A204.1 (cell line): ENCODE measurements at regions not wholly inside any gene's neighbourhood (a gene's known extent, or its start where the extent isn't known, plus 50 kb on each side); places are given as distances from the start of the nearest gene placed in this dataset.
"Not testable (repeated sequence)": the region's sequence is repeated elsewhere in the genome, so short reads cannot be mapped to it uniquely, and the experiment has no call there.

Source experiments
- FAIRE-seq: peaks from 2 replicates; lab custom pipeline; 2012; peaks lifted over from hg19 to GRCh38; lab: Jason Lieb, UNC

DNA sequence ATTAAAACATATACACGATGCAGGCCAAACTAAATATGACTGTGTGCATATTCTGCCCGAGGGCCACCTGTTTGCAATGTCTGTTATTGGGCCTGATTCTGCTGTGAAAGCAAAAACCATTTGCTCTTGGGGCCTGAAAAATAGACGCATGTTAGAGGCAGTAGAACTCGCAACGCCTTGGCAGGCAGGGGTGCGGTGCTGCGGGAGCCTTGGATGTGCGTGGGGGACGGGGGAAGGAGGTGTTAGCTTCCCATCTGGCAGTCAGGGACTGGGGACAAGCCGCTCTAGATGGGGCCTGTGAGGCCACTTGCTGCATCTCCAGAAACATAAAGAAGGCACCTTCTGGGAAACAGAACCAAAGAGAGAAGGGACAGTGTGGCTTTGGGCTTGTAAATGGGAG is 216.3 kb downstream of the PHETA1 start:
- no peak for FAIRE-seq

DNA sequence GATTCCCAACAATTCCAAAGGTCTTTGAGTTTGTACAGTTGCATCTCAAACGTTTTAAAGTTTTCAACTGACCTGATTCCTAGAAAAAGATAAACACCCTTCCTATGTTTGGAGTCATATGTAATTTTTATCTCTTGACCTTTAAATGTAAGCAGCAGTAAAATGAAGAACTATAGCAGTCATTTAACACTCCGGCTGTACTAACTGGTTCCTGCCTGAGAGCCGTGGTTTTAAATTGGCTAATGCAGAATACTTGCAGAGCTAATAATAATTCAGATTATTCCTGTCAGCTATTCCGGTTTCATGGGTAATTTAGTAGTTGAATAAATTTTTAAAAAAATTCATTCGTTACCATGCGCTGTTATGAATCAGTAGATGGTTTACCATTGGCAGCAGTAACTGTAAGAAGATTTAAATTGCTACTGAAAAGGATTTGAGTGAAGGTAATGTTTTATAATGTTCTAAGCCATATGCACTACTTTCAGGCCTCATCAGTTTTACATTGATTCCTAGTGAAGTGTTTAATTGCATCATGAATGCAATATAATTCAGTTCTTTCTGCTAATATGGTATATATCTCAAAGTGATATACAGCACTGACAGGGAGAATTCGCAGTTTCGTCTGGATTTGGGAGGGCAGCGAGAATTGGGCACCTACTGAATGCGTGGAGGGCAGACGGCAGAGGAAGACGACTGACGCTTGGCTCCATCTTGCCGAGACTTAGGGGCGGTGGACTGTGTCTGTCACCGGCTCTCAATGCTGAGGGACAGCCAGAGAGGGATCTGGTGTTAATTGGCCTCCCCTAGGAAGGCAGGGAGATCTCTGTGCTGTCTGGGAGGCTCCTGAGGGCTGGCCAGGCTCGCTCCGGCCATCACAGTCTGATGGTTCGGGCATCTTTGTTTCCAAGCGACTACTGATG is 217.7 kb downstream of the PHETA1 start:
- no peak for FAIRE-seq

DNA sequence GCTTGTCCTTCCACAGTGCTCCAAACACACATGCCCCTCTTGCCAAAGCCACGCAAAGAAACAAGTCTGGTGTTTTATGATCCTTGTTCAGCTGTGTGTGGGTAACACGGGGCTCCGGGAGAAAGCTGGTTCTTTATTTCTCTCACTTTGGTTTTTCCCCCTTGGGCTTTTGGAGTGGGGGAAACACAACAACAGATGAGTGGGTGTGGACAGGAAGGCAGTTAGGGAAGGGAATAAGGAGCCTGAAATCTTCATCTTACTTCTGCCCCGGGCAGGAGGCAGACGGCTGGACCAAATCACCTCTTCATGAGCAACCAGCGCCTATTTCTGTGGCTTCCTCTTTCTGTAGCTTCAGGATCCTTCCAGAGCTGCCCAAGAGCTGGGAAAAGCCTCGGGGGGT is 218.5 kb downstream of the PHETA1 start:
- no peak for FAIRE-seq

DNA sequence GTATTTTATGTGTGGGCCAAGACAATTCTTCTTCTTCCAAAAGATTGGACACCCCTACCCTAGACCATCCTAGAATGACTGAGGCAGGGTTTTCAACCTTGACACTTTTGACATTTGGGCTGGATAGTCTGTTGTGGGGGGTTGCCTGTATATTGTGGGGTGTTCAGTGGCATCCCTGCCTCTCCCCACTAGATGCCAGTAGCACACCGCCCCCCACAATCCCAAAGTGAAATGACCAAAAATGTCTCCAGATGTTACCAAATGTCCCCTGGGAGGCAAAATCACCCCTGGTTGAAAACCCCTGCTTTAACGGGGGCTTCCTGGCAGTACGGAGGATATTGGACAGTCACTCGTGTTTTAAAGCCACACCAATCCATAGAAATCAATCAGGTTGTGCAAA is 219.6 kb downstream of the PHETA1 start:
- no peak for FAIRE-seq

DNA sequence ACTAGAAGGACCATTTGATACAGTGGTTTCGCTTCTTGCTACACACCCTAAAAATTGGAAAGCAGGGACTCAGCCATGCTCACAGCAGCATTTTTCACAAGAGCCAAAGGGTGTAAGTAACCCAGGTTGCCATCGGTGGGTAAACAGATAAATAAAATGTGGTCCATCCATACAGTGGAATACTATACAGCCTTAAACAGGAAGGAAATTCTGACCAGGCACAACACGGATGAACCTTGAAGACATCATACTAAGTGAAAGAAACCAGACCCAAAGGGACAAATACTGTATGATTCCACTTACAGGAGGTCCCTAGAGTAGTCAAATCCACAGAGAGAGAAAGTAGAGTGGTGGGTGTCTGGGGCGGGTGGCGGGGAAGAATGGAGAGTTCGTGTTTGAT is 220.9 kb downstream of the PHETA1 start:
- no peak for FAIRE-seq

DNA sequence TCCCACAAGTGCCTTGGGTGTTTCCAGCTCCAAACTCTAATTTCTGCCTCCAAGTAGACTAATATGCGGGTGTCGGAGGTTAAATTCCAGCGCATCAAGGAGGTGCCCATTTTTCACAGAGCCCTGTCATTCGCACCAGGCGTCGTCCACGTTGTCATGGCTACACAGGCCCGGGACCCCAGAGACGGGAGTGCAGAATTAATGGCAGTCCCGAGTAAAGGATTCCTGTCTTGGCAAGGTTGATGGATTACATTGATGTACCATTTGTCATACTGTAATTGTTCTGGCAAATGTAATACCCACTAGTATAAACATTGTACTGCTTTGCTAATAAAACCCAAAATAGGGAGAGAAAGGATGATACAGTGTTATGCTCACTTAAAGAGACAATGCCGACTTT is 222.9 kb upstream of the MYL2 start:
- FAIRE-seq, result no peak

DNA sequence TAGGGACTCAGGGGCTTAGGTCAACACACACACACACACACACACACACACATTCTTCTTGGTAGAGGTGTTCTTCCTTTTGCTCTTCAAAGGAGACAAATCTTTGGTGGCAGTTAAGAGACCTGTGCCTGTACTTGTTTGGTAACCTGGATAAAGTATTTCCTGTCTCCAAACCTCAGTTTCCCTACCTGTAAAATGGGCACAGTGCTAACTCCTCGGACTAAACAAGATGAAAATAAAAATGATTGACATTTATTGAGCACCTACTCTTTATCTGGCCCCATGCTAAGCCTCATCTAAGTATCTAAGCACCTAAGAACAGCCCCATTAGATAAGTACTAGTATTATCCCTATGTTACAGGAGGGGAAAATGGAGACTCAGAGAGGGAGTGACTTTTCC is 220.8 kb upstream of the MYL2 start:
- FAIRE-seq, result no peak

DNA sequence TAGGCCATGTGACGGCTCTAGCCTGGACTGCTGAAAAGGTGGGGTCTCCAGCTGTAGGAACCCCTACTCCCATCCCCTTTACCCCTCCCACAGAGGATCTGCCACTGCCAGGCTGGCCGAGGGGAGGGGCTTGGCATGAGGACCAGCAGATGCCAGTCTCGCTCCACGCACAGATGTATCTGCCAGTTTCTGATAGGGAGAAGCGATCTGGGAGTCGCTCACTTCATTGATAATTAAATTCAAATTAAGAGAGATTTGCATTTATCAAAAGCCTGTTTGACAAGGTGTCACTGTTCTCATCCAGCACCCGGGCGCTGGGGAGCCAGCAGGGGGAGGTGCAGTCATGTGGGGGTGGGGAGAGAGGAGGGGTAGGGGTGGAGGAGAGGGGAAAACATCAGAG is 217.6 kb upstream of the MYL2 start:
- FAIRE-seq, result no peak

DNA sequence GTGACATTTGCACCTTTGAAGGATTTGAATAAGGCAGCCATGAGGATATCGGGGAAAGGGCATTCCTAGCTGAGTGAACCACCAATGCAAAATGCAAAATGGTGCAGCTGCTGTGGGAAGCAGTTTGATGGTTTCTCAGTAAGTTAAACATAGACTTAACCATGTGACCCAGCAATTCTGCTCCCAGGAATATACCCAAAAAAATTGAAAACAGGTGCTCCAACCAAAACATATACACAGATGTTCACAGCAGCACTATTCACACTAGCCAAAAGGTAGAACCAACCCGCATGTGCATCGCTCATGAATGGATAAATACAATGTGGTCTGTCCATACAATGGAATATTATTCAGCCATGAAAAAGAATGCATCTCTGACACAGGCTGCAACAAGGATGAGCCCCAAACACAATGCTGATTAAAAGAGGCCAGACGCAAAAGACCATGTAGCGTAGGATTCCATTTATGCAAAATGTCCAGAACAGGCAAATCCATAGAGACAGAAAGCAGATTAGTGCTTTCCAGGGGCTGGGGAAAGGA is 215.0 kb upstream of the MYL2 start:
- FAIRE-seq, result no peak

DNA sequence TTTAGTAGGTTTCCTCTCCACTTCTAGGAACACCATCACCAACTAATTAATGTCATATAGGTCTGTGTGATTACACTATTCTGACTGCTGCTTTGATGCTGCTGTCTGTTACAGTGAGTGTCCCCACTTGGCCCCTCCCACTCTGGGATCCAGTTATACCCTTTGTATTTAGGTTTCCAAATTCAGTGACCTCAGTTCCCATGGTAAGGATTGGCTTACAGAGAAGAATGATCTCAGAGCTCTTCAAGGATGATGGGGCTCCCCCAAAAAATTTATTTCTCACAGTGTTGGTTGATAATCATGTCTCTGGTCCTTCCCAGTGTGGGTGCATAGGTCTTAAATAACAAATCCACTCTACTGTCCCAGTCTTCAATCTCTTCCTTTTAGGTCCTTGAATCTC is 210.0 kb upstream of the MYL2 start:
- FAIRE-seq, result no peak

DNA sequence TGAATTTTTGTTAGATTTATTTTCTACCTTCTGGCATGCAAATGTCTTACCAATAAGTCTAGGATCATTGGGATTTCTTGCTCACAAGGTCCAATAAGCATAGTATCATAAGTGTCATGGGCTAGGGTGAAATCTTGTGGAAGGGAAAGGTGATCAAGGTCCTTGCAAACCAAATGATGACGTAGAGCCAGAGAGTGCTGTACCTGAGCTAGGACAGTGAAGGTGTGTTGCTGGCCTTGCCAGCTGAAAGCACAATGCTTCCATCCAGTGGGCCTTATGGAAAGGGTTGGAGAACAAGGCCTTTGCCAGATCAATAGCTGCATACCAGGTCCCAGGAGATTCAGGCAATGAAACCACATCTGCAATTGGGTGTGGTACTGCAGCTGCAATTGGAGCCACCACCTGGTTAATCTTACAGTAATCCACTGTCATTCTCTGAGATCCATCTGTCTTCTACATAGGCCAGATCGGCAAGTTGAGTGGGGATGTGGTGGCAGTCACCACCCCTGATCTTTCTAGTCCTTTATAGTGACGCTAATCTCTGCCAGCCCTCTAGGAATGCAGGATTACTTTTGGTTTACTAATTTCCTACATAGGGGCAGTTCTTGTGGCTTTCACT is 208.9 kb upstream of the MYL2 start:
- FAIRE-seq, result no peak

DNA sequence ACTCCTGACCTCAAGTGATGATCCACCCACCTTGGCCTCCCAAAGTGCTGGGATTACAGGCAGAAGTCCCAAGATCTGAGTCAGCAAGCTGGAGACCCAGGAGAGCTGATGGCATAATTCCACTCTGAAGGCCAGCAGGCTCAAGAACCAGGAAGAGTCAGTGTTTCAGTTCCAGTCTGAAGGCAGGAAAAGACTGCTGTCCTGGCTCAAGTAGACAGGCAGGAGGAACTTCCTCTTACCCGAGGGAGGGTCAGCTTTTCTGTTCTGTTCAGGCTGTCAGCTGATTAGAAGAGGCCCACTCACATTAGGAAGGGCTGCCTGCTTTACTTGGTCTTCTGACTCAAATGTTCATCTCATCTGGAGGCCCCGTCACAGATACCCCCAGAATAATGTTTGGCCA is 206.0 kb upstream of the MYL2 start:
- no peak for FAIRE-seq

DNA sequence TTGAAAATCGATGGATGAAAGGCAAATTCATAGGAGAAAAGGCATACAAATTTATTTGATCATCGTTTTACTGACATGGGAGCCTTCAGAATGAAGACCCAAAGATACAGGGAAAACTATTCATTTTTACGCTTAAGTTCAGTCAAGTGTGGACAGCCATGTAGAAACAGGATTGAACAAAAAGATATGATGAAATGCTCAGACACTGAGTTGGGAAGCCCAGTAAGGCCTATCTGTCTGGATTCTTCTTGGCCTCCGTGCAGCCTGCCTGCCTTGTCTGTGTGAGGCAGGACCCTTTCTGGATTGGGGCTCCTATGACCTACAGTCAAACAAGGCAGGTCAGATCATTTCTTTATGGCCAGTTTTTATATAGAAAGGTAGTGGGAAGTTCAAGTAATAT is 203.8 kb upstream of the MYL2 start:
- FAIRE-seq, result no peak

DNA sequence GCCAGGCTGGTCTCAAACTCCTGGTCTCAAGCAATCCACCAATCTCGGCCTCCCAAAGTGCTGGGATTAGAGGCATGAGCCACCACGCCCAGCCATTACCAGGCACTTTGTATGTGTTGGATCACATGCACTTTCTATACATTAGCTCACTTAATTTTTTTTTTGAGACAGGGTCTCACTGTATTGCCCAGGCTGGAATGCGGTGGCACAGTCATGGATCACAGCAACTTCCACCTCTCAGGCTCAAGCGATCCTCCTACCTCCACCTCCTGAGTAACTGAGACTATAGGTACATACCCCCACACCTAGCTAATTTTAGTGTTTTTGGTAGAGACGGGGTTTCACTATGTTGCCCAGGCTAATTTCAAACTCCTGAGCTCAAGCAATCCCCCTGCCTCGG is 203.0 kb upstream of the MYL2 start:
- no peak for FAIRE-seq

DNA sequence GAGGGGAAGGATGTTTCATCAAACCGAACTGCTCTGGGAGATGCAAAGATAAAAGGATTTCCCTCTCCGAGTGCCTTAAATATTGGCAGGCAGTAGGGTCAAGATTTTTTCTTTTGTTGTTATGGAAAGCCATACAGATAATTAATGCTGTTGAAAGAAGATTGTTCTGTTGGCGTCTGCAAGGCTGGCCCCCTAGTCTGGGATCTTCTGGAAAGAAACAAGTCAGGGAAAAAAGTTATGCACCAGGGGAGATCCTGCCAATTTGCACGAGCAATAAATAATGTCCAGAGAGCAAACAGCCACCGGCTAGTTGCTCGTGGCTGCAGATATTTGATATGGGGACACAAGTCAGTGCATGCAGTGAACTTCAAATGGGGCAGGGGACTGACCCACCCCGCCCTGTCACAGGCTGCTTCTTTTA is 202.1 kb upstream of the MYL2 start:
- FAIRE-seq, result no peak

DNA sequence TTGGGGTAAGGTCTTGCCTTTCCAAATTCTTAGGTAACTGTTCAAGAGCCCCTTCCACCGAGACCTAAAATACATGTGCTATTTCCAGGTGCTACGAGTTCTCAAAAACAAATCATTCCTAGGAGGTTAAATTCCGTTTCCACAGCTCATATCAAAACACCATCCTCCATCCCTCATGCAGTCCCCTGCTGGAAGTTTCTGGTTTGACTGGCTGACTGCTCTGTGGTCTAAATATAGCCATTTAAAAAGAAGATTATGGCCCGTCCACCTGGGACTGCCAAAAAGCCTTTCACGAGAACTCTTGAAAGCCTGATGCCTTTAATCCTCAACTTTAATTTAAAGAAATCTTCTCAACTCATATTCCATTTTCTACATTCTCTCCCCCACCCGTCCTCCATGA is 201.5 kb upstream of the MYL2 start:
- FAIRE-seq, result no peak

DNA sequence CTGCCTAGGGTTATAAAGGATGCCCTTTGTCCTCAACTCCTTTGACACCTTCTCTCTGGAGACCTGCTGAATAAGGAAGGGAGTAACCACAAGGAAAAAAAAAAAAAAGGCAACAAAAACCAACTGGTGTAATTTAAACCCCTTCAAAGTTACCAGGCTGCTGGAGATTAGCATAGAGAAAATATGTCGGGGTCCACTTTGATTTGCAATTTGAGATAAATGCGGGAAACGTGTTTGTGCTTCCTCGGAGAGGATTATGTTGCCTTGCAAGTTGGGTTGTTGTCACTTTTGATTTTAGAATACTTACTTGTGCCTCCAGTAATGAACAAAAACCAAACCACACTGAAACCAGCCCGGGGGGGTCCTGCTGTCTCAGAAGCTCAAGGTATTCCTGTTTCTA is 200.2 kb upstream of the MYL2 start:
- no peak for FAIRE-seq

DNA sequence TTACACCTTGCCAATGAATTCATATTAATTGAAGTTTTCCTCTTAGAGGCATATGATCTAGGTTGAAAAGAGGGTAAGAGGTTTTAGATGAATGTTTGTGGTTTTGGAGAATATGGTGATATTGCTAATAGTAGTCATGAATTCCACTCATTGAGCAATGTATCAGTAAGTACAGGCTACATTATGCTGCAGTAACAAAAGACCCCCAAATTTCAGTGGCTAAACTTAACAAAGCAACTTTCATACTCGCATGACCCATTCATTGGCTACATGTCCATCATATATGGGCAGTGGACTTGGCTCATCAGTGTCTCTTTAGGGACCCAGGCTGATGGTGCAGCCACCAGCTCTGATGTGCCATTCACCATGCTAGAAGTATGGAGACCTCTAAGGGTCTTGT is 196.6 kb upstream of the MYL2 start:
- FAIRE-seq, result no peak

DNA sequence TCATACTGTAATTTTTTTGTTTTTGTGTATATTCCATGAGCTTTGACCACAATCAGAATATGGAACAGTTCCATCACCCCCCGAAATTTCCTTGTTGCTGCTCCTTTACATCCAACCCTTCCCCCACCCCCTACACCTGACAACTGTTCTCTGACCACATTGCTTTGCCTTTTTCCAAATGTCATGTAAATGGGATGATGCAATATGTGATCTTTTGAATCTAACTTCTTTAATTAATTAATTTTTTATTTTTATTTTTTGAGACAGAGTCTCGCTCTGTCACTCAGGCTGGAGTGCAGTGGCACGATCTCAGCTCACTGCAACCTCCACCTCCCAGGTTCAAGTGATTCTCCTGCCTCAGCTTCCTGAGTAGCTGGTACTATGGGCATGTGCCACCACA is 192.9 kb upstream of the MYL2 start:
- FAIRE-seq, result not testable (repeated sequence)

DNA sequence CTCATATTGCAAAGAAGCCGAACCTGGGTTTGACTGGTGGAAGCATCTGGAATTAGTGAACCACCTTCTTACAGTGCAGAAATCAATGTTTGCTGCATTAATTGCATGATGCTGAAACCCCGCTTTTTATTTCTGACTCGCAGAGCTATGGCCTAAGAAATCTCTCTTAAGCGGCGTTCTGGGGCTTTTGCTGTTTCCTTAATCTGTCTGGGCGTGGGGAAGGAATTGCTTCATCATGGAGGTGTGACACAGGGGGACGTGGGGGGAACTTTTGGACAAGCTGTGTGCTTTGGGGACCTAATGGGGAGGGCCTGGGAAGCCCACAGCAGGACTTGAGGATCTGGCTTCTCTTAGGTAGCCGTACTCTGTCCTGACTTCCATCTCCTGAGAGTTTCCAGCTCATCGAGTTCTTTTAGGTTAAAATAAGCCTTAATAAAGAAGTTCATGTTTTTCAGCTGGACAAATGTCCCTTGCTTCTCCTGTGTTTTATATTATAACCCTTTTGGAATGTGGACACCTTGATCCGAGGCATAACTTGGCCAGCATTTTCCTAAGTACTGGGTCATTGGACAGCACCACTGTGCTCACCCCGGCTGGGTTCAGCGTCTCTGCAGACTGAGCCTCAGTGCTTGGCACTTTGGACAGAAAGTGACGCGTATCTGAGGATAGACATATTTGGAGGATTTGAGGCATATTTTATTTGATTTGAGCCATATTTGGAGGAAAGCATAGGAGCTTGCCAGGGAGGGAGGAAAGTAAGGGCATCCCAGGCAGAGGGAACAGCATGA is 192.1 kb upstream of the MYL2 start:
- no peak for FAIRE-seq

DNA sequence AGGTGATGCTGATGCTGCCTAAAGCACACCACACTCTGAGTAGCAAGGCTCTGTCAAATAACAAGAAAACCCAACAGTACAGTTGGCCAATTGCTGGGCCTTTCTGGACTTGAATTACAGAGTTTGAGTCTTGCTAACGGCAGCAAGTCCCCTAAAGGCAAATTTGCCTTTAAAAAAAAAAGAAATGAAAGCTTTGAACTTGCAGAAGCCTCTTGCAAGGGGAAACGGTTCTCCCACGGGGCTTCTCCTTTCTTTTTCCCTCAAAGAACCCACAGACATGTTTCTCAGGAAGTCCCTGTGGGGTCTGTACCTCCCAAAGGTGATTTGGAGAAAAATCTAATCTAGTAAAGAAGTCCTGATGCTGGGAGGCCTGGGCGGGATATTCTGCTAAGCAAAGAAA is 191.3 kb upstream of the MYL2 start:
- no peak for FAIRE-seq

DNA sequence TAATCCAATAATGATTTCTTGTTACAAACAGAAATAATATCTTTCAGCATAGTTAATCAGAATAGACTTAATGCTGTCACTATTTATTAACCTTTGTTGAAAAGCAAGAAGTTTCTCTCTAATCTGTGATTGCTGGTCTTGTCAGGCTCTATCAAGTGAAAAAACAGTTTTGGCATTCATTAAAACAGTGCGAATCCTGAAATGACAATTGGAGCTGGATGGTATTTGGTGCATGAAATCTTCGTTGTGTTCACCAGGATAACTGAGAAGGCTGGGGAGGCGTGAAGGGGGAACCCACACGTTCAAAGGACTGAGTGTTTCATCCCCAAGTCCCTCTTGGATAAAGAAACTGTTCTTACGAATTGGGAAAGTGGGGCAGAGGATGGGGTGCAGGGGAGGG is 190.2 kb upstream of the MYL2 start:
- no peak for FAIRE-seq

DNA sequence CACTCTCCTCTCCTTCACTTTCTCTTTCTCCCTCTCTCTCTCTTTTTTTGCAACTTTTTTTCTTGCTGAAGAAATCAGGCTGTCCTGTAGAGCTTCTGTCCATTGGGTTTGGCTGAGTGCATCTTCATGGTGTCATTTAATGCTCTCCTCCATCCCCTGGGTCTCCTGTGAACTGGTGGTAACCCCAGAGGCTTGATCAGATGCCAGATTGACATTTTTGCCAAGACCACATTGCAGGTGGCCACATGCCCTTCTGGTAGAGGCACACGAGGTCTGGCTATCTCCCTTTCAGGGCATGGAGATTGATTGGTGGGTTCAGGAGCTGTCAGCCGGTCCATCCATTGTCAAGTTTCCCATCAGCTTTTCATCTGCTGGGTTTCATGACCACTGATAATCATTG is 188.3 kb upstream of the MYL2 start:
- no peak for FAIRE-seq
